BLaER1 (cell line): ENCODE measurements at regions not wholly inside any gene's neighbourhood (a gene's known extent, or its start where the extent isn't known, plus 50 kb on each side); places are given as distances from the start of the nearest gene placed in this dataset.
A peak's percentile ranks its signal among the peaks of the same experiment; 100 is the strongest.

Experiments
- H3K27ac ChIP-seq: shearing (Covaris generic); formaldehyde crosslinking; 2 replicates; pipeline ENCODE4 v1.8.1; 2022
- H3K27me3 ChIP-seq: shearing (Covaris generic); formaldehyde crosslinking; 2 replicates; pipeline ENCODE4 v1.8.1; 2022
- H3K36me3 ChIP-seq: shearing (Covaris generic); formaldehyde crosslinking; 2 replicates; pipeline ENCODE4 v1.8.1; 2022
- H3K4me1 ChIP-seq: shearing (Covaris generic); formaldehyde crosslinking; 2 replicates; pipeline ENCODE4 v1.8.1; 2022
- H3K4me2 ChIP-seq: shearing (Covaris generic); formaldehyde crosslinking; 2 replicates; pipeline ENCODE4 v1.8.1; 2022
- H3K4me3 ChIP-seq: shearing (Covaris generic); formaldehyde crosslinking; 2 replicates; pipeline ENCODE4 v1.8.1; 2022
- H3K9ac ChIP-seq: shearing (Covaris generic); formaldehyde crosslinking; 2 replicates; pipeline ENCODE4 v1.8.1; 2022
- H3K9me3 ChIP-seq: shearing (Covaris generic); formaldehyde crosslinking; 2 replicates; pipeline ENCODE4 v1.8.1; 2022
- H4K20me1 ChIP-seq: shearing (Covaris generic); formaldehyde crosslinking; 2 replicates; pipeline ENCODE4 v1.8.1; 2022
- Cebpa-rat ChIP-seq: shearing (Covaris generic); IDR thresholded peaks from 2 replicates; pipeline ENCODE4 v1.8.1; 2022

DNA sequence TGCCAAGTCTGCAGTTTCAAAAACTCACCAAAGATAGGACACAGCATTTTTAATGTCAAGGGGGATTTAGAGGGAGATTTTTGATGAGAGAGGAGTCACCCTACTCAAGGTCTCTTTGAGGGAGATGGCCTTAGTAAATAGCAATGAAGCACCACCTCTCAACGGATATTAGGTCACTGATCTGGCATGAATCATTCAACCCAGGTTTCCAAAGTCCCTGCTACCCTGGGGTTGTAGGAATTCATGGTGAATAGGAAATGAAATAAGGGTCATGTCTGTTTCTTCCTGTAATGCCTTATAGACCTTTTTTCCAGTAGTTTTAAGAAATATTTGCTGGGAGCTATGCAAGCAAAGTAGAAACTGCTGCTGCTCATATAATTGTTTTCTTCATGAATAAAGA is 2154.9 kb downstream of the LRRC4C start:
- Histone ChIP-seq H3K9me3 (no peaks in the 10 kb centered on the region), H4K20me1 (no peaks in the 10 kb centered on the region), H3K4me3 (no peak overlapping the region), H3K9ac (no peak overlapping the region), H3K27ac (no peak overlapping the region), H3K4me1 (no peaks in the 10 kb centered on the region), H3K27me3 (no peaks in the 10 kb centered on the region), H3K36me3 (no peaks in the 10 kb centered on the region), H3K4me2 (no peak overlapping the region)
- TF ChIP-seq Cebpa-rat, result no peak

DNA sequence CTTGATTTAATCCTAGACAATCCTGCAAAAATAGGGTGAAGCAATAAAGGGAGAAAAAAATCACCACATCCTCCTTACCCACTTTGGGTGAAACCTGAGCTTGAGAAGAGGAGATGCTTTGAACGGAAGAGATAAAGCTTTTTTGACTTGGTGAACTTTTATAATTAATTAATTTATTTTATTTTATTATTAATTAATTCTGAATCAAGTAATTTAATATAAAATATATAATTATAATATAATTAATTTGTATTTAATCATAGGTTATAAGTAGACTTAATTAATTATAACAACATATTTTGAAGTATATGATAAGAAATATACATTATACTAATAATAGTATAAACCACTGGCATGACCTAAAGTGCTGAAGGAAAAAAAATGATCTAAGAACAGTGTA is 2164.8 kb downstream of the LRRC4C start:
- Histone ChIP-seq H3K4me1 (no peaks in the 10 kb centered on the region), H3K36me3 (no peaks in the 10 kb centered on the region), H3K27ac (no peak overlapping the region), H3K27me3 (no peaks in the 10 kb centered on the region), H3K4me3 (no peak overlapping the region), H3K9me3 (no peaks in the 10 kb centered on the region), H4K20me1 (no peaks in the 10 kb centered on the region), H3K9ac (no peak overlapping the region), H3K4me2 (no peak overlapping the region)
- TF ChIP-seq Cebpa-rat, result no peak

DNA sequence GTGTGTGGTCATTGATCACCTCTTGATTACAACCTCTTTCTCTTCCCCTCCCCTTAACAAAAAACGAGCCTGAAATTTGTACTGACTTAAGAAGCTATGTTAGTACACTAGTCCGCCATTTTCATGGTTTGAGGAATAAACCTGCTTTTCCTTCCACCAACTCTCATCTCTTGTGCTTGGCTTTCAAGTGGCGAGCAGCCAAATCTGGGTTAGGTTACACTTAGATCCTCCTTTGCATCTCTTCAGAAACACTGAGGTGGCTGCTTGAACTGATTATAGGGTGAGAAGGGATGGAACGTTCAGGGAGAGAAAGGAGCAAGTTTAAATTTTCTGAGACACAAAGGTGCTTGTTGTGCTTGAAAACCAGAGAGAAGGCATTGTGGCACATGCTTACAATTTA is 2171.4 kb downstream of the LRRC4C start:
- Histone ChIP-seq H3K9ac (no peak overlapping the region), H3K27ac (no peak overlapping the region), H3K9me3 (peaks cover 23% of the 10 kb centered on the region), H3K27me3 (no peaks in the 10 kb centered on the region), H3K4me2 (no peak overlapping the region), H3K36me3 (no peaks in the 10 kb centered on the region), H4K20me1 (no peaks in the 10 kb centered on the region), H3K4me3 (no peak overlapping the region), H3K4me1 (no peaks in the 10 kb centered on the region)
- no peak for TF ChIP-seq Cebpa-rat

DNA sequence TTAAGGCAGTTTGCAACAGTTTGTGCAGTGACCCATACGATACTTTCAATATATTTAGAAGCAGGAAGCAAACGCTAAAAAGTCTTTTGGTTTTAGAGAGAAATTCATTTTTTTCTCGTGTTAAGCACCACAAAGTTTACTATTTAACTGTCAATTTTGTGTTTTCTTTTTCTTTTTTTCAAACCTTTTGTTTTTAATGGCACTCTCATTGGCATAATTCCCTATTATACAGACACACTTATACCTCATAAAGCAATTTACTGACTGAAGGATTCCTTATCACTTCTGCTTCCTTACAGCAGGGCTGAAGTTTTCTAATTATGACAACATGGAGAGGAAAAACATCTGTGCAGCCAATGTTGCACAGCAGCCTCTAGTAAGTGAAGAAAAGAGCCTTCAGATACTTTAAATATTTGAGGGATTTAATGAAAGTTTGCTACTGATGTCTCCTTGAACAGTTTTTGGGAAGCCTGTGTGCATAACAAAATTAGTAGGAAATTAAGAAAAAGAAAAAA is 2191.2 kb downstream of the LRRC4C start:
- H3K9me3 ChIP-seq, result peaks cover 11% of the 10 kb centered on the region; the same call in 1 of the 2 replicates
- no peaks in the 10 kb centered on the region for H3K36me3 ChIP-seq
- no peaks in the 10 kb centered on the region for H3K27me3 ChIP-seq
- peak overlapping the region; percentile 57 for H3K4me2 ChIP-seq
- H3K4me1 ChIP-seq, result peaks cover 22% of the 10 kb centered on the region
- no peak overlapping the region for H3K4me3 ChIP-seq
- no peaks in the 10 kb centered on the region for H4K20me1 ChIP-seq
- H3K27ac ChIP-seq, result peak overlapping the region; percentile 40
- no peak overlapping the region for H3K9ac ChIP-seq
- no peak for TF ChIP-seq Cebpa-rat

DNA sequence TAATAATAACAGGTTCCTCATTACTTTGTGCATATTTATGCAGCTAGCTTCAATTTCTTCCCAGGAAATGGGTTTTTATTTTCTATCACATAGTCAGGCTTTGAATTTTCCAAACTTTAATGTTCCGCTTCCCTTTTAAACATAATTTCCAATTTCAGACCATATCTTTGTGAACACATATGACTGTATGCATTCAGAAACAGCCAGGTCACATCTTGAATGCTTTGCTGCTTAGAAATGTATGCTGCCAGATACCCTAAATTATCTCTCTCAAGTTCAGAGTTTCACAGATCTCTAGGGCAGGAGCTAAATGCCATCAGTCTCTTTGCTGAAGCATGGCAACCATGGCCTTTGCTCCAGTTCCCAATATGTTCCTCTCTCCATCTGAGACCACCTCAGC is 2203.8 kb downstream of the LRRC4C start:
- Histone ChIP-seq H3K4me1 (no peaks in the 10 kb centered on the region), H3K27ac (no peak overlapping the region), H3K9me3 (peaks cover 24% of the 10 kb centered on the region), H3K27me3 (no peaks in the 10 kb centered on the region), H3K4me2 (no peak overlapping the region), H3K9ac (no peak overlapping the region), H4K20me1 (no peaks in the 10 kb centered on the region), H3K36me3 (no peaks in the 10 kb centered on the region), H3K4me3 (no peak overlapping the region)
- no peak for TF ChIP-seq Cebpa-rat

DNA sequence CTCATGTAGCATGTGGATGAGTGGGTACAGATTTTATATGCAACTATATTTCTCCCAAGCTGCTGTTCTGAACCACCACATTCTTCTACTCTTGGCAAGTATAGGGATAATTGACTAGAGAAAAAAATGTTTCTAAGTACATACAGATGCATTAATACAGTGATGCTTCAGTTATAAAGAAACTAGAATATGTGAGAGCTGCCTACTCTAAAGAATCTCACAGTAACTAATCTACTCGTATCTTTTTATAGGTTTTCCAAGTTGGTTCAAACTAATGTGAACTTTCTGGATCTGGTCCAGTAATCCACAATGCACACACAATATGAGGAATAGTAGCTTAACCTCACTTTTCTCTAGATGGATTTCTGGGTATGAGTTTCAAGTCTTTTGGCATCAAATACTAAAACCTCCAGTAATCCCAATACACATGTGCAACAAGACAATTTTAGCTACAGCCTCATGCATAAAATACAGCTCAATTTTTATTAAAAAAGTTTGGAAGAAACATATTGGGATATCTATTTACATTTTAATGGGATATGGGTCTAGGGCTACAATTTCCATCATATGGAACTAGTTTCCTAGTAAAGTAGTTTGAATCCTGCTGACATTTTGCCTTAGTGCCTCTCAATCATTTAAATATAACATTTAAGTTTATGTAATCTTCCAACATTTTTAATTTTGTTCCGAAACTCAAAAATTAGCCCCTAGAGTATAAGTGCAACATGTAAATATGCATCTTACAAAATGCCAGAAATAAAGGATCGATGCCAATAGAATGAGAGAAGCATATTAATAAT is 2209.7 kb downstream of the LRRC4C start:
- Histone ChIP-seq H3K4me3 (no peak overlapping the region), H3K27ac (no peak overlapping the region), H4K20me1 (no peaks in the 10 kb centered on the region), H3K4me1 (no peaks in the 10 kb centered on the region), H3K27me3 (no peaks in the 10 kb centered on the region), H3K9ac (no peak overlapping the region), H3K9me3 (peaks cover 14% of the 10 kb centered on the region), H3K4me2 (no peak overlapping the region), H3K36me3 (no peaks in the 10 kb centered on the region)
- TF ChIP-seq Cebpa-rat, result no peak

DNA sequence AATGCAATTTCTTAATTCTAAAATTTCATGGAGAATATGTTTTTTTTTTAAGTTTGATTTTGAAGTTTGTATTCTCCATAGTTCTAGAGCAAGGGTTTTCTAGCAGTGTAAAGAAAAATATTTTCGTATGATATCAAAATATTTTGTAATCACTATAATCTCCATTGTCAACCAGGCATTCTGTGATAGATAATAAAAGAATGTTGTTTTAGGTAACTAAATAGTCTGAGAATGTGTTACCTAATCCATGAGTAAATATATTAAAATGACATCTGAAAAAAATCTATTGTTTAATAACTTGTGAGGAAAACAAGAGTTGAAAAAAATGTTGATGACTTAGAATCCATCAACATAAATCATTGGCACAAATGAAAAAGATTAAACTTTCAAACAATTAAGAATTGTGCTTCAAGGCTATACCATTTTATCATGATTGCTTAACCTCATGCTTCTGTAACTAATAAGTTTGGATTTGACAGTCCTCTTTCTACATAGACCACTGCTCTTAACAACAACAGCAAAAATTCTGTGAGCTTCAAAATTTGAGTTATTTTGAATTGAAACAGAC is 2211.8 kb downstream of the LRRC4C start:
- no peak for TF ChIP-seq Cebpa-rat
- H4K20me1 ChIP-seq, result no peaks in the 10 kb centered on the region

DNA sequence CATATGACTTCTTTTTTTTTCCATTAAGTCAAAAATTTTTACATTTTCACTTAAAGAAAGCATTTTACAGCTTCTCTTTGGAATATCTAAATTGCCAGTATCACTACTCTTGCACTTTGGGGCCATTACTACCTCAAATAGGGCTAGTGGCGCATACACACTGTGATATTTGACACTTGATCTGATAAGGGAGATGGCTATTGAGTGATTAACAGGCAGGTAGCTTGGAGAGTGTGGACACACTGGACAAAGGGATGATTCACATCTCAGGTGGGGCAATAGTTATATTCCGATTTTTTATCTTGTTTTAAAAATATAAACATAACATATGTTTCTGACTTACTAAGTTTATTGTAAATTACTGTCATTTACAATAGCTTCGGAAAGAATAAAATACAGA is 2219.9 kb downstream of the LRRC4C start:
- Histone ChIP-seq H3K4me3 (no peak overlapping the region), H3K9ac (no peak overlapping the region), H3K4me1 (no peaks in the 10 kb centered on the region), H3K27me3 (no peaks in the 10 kb centered on the region), H3K4me2 (no peak overlapping the region), H3K9me3 (no peaks in the 10 kb centered on the region), H3K36me3 (no peaks in the 10 kb centered on the region), H4K20me1 (no peaks in the 10 kb centered on the region), H3K27ac (no peak overlapping the region)
- no peak for TF ChIP-seq Cebpa-rat

More for the DNA sequence above, 2211.8 kb downstream of the LRRC4C start:
- no peak overlapping the region for H3K27ac ChIP-seq
- H3K9me3 ChIP-seq, result peaks cover 12% of the 10 kb centered on the region; the same call in 1 of the 2 replicates
- no peak overlapping the region for H3K4me3 ChIP-seq
- no peaks in the 10 kb centered on the region for H3K36me3 ChIP-seq
- H3K9ac ChIP-seq, result no peak overlapping the region
- no peak overlapping the region for H3K4me2 ChIP-seq
- H3K4me1 ChIP-seq, result no peaks in the 10 kb centered on the region
- H3K27me3 ChIP-seq, result no peaks in the 10 kb centered on the region

DNA sequence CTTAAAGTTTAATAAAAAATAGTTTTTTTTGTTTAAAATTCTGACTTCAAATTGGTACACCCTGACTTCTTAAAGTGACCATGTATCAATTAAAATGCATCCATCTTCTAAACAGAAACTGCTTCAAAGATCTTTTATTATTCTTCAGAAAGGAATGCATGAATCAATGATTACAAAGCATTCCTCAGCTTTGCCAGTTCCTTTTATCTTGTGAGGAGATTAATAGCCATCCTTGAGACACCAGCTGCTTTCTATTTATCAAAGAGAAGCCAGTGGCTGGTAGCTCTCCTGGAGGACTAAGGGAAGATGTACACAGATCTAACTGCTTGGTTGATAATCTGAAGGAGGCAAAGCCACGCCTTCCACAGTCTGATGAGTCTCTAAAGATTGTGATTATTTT is 2222.5 kb downstream of the LRRC4C start:
- Histone ChIP-seq H4K20me1 (no peaks in the 10 kb centered on the region), H3K27me3 (no peaks in the 10 kb centered on the region), H3K4me2 (no peak overlapping the region), H3K9ac (no peak overlapping the region), H3K4me3 (no peak overlapping the region), H3K9me3 (no peaks in the 10 kb centered on the region), H3K36me3 (no peaks in the 10 kb centered on the region), H3K27ac (no peak overlapping the region), H3K4me1 (no peaks in the 10 kb centered on the region)
- TF ChIP-seq Cebpa-rat, result no peak

DNA sequence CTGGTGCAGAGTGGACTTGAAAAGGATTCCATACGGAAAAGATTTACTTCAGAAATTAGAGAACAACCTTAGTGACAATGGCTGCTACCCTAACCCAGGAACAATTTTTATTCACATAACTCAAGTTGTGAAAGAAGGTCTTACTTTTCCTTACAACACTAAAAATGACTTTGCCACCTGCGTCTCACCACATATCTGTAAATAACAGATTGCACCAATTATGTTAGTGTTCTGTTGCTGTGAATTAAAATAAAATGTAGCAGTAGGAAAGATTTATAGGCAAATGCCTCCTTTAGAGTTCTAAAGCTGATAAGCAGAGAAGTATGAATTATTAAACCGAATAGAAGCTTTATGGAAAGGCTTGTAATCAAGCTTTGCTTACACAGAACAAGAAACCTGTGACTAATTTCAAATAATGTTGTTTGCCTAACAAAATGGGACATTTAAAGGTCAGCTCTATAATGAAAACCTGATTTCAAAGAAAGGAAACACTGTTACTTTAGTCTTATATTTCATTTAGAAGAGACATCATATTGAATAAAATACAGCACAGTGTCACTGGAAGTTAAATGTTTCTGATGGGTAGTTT is 2237.8 kb downstream of the LRRC4C start:
- Histone ChIP-seq H4K20me1 (no peaks in the 10 kb centered on the region), H3K9me3 (no peaks in the 10 kb centered on the region), H3K36me3 (no peaks in the 10 kb centered on the region), H3K27ac (no peak overlapping the region), H3K9ac (no peak overlapping the region), H3K4me2 (no peak overlapping the region), H3K4me3 (no peak overlapping the region), H3K27me3 (no peaks in the 10 kb centered on the region), H3K4me1 (no peaks in the 10 kb centered on the region)
- TF ChIP-seq Cebpa-rat, result no peak
